Ramos (cell line): ENCODE measurements at regions not wholly inside any gene's neighbourhood (a gene's known extent, or its start where the extent isn't known, plus 50 kb on each side); places are given as distances from the start of the nearest gene placed in this dataset.
"Not testable (repeated sequence)": the region's sequence is repeated elsewhere in the genome, so short reads cannot be mapped to it uniquely, and the experiment has no call there.

Experiments used
- in situ Hi-C: fragments of 300-500 bp; cut with MboI; formaldehyde crosslinking; loops from one replicate; pipeline ENCODE4 v1.14.3; 2022; ENCODE audit warnings: low sequenced_read_pairs; ENCODE audit not compliant: unreplicated experiment

GRCh38 chr12:59517522-59517921, 78.3 kb upstream of the SLC16A7 start:
- in situ Hi-C loops: no loop called here

GRCh38 chr12:59500915-59501314, 94.9 kb upstream of the SLC16A7 start:
- in situ Hi-C loops: no loop called here

- in situ Hi-C loops: no loop called here
These were observed 95.5 kb upstream of the SLC16A7 start for GRCh38 chr12:59500335-59500734.

DNA sequence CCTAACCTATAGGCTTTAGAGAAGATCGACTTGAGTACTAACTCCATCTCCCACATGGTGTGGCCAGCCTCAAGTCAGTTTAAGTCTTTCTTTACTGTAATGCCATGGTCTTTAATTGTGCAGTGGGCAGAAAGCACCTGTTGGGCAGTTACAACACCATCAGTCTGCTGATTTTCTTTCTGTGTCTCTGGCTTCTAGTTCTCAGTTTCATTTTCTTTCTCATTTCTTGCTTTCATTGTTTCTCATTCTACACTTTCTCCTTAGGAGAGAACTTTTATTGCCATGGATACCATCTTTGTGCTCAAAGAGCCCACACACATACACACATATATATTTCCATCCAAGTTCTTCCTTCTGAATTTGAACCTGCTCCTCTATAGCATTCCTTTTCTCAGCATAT, 96.1 kb upstream of the SLC16A7 start:
- in situ Hi-C loops: no loop called here

DNA sequence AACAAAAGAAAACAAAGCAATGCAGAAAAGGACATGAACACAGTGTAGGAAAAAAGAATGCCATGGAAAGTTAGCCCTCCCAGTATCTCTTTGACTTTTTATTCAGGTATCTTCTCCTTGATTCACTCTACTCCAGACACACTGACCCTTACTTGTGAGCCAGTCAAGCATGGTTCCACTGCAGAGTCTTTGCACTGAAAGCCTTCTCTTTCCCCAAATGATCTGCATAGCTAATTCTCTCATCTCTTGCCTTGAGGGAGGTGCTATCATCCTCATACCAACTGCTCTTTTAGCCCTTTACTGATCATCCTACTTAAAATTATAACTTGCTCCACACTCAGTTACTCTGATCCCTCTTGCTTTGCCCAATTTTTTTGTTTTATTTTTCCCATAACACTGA, 101.2 kb upstream of the SLC16A7 start:
- in situ Hi-C loops: no loop called here

DNA sequence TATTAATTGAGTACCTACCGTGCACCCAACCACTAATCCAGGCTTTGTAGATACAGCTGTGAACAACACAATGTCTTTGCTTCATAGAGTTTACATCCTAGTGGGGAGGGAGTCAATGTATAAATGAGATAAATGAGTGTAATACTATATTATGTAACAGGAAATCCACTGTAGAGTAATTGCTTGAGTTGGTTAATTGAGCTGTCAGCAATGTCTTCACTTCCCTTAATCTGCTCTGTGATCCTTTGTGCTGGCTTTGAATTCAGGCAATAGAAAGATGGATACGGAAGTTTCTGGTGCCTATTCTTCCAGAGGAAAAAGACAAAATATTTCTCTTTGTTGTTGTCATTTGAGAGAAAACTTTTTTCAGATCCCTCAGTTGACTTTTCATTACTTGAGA, 104.0 kb upstream of the SLC16A7 start:
- in situ Hi-C loops: no loop called here

DNA sequence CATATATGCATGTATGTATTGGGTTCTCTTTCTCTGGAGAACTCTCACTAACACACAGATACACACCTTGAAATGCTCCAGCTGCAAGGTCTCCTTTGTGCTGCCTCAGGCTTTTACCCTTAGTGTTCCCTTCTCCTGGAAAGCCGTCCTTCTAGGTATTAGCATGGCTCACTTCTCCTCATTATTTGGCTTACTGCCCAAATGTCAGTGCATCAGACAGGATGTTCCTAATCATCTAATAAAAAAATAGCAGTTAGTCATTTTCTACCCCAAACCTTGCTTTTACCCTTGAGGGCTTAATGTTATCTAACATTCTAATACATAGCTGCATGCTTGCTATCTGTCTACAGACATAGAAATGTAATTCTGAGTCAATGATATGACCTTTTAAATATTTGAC, 109.0 kb upstream of the SLC16A7 start:
- in situ Hi-C loops: no loop called here

DNA sequence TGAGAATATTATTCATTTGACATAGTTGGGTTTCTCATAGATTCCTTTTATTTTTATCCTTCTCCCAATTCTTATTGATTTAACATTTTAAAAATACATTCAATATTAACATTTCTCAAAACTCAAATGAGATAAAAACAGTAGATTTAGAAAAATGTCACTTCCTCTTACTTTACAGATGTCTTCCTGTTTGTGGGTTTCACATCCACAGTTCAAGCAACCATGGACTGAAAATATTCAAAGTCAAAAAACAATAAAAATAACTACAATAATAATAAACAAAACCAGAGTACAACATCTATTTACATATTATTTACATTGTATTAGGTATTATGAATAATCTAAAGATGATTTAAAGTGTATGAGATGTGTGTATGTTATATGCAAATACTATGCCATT, 111.3 kb upstream of the SLC16A7 start:
- in situ Hi-C loops: no loop called here

GRCh38 chr12:59474236-59474635, 121.6 kb upstream of the SLC16A7 start:
- in situ Hi-C loops: not testable (repeated sequence)

DNA sequence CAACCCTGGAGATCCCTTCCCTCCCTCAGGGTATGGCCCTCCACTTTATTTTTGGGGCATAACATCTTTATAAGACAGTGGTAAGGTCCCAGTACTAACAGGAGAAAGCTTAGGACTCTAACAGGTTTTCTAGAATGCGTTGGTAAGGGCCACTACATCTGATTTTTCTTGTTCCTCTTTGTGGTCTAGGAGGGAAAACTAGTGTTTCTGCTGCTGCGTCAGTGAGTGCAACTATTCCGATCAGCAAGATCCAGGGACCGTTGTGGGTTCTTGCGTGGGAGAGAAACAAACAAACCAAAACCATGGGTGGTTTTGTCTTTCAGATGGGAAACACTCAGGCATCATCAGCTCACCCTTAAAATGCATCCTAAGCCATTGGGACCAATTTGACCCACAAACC, 123.6 kb upstream of the SLC16A7 start:
- in situ Hi-C loops: no loop called here

DNA sequence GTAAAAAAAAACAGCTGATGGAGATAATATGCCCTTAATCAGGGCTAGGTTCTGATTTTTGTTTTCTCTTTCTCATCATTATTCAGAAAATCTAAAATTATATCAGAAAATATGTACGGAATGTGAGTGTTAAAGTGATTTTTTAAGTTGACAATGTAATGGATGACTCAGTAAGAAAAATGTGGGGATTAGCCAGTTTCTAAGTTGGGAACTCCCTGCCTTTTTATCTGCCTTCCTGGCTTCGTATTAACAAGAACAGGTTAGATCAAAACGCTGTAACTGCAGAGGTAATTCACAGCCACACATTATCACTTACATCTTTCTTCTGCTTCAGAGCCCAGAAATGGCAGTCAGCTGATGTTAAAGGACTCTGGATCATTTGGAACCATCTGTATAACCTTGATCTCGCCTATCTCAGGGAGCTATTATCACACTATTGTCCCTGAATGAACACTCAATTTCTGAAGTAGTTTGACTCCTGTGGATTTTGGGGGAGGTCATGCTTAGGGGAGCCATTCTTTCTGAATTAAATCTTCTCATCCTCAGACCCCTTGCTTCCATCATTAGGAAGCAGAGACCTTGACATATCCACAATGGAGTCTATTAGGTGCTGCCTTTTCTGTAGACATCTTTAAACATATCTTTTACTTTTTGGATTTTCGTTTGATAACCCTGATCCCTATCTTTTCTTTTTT, 135.7 kb upstream of the SLC16A7 start:
- in situ Hi-C loops: no loop called here

DNA sequence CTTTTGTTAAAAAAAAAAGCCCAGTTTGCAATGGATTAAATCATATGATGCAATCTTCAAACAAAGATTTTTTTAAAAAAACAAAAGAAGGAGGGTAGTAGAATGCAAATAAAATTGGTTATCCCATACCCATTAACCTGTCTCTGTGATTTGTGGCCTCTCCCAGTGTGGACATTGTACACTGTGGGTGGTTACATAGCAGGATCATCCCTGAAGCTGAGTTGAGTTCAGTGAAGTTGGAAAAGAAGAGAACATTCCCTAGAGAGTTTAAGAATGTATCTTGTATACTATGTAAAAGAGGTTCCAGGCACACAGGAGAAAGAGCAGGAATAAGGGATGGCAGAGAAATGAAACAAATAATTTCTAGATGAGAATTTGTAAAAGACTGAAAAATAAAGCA, 142.4 kb upstream of the SLC16A7 start:
- in situ Hi-C loops: no loop called here

DNA sequence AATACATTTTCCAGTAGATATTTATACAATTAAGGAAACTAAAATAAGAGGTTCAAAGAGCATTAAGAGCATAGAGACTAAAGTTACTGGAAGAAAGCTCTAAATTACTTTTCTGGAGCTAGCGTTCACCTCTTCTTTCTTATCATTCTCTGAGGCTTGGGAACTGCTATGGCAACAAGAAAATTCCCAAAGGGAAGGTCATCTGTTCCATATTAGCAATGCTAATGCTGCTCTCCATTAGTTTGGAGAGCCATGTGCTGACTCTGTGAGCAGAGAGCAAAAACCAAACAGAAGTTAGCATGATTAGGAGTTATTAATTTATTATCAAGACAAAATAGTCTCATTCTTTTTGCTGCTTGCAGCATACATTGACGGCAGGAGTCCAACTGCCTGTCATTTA, 143.1 kb upstream of the SLC16A7 start:
- in situ Hi-C loops: no loop called here

GRCh38 chr12:59452259-59452658, 143.6 kb upstream of the SLC16A7 start:
- in situ Hi-C loops: no loop called here

GRCh38 chr12:59446116-59446515, 149.7 kb upstream of the SLC16A7 start:
- in situ Hi-C loops: no loop called here

- in situ Hi-C loops: no loop called here
These were observed 150.9 kb upstream of the SLC16A7 start for GRCh38 chr12:59444932-59445331.

GRCh38 chr12:59432057-59432456, 163.8 kb upstream of the SLC16A7 start:
- in situ Hi-C loops: no loop called here

- in situ Hi-C loops: no loop called here
These were observed 164.6 kb upstream of the SLC16A7 start for GRCh38 chr12:59431266-59431665.

DNA sequence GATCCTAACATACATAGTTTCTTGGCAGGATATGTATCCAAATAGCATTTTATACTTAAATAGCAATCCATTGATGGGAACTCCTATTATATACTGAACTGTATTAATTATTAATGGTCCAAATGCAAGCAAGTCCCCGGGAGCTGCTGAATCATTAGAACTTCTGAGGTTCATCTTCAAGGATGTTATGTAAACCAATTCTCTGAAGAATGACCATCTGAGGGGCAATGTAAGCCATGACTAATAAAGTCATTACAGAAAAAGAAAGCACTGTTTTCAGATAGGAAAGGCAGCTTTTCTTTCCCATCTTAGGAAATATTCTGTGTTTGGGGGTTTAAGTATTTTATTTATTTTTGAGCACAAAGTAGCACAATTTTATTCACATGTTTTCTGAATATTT, 166.1 kb upstream of the SLC16A7 start:
- in situ Hi-C loops: no loop called here

DNA sequence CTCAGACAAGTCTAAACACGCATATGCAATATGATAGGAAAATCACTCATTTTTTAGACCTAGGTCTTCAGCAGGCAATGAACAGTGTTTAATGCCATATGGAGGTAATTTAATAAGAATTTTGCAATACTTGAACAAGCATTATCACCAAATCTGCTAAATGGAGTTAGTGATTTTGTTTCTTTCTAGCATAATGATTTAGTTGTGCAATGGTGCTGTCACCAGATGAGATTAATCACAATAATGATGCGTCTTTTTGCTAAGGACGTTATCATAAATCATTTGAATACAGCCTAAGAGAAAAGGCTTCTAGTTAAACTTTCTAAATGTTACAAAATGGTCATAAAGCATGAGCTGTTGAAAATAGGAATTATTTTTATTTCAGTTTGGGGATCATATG, 170.0 kb upstream of the SLC16A7 start:
- in situ Hi-C loops: no loop called here

DNA sequence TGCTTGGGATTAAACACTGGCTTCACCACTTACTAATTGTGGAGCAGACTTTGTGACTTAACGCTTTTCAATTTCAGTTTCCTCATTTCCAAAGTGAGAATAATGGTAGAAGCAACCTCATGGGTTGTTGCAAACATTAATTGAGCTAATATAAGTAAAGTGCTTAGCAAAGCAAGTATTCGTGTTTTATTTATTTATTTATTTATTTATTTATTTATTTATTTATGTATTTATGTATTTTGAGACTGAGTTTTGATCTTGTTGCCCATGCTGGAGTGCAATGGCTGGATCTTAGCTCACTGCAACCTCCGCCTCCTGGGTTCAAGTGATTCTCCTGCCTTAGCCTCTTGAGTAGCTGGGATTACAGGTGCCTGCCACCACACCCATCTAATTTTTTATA, 171.2 kb upstream of the SLC16A7 start:
- in situ Hi-C loops: loop anchor here (25.0 kb wide), 1 partner anchor 413 kb away; no protein-coding TSS in a partner anchor

GRCh38 chr12:59414051-59414450, 181.8 kb upstream of the SLC16A7 start:
- in situ Hi-C loops: loop anchor here (25.0 kb wide), 1 partner anchor 423 kb away; no protein-coding TSS in a partner anchor
